OCI-LY7 (cell line): ENCODE measurements at regions not wholly inside any gene's neighbourhood (a gene's known extent, or its start where the extent isn't known, plus 50 kb on each side); places are given as distances from the start of the nearest gene placed in this dataset.

ENCODE experiments used
- BruUV-seq: library from RNA; stranded (reverse); fragments of 400-500 nt; replicated peaks from 2 replicates; lab custom pipeline; 2021; lab: Mats Ljungman, UMichigan
- CTCF ChIA-PET: fragments of 300-600 bp; sonication (Branson Sonifier 250); formaldehyde crosslinking; loops from one replicate; lab custom pipeline; 2022; ENCODE audit warnings: antibody characterized with exemption; ENCODE audit not compliant: unreplicated experiment; lab: Charles Lee
- POLR2A ChIA-PET: fragments of 300-600 bp; sonication (Branson Sonifier 250); formaldehyde crosslinking; loops from one replicate; lab custom pipeline; 2022; ENCODE audit warnings: antibody characterized with exemption; lab: Charles Lee
- DNase-seq: peaks from one replicate; pipeline ENCODE4 v3.0.0-alpha.2; 2015; ENCODE audit warnings: low spot score
- H2AFZ ChIP-seq: fragments of 200-600 bp; sonication (generic), shearing (Covaris generic); 2 replicates; pipeline ENCODE4 v1.6.1; 2014; ENCODE audit warnings: mild to moderate bottlenecking, antibody characterized with exemption, low read length, moderate library complexity
- H3K27ac ChIP-seq: fragments of 200-600 bp; sonication (generic); 2 replicates; pipeline ENCODE4 v1.5.1; 2014; ENCODE audit warnings: mixed run types, low read depth, mild to moderate bottlenecking, moderate library complexity, low read length, inconsistent platforms; ENCODE audit not compliant: poor library complexity, severe bottlenecking
- H3K36me3 ChIP-seq: fragments of 200-600 bp; sonication (generic); 2 replicates; pipeline ENCODE4 v1.6.1; 2014; ENCODE audit warnings: mild to moderate bottlenecking, antibody characterized with exemption, low read length, moderate library complexity, mixed read lengths; ENCODE audit not compliant: insufficient read depth
- H3K4me1 ChIP-seq: fragments of 200-600 bp; sonication (generic); 2 replicates; pipeline ENCODE4 v1.5.1; 2014; ENCODE audit warnings: mild to moderate bottlenecking, low read length; ENCODE audit not compliant: insufficient read depth, poor library complexity, severe bottlenecking
- H3K4me2 ChIP-seq: fragments of 200-600 bp; sonication (generic); 2 replicates; pipeline ENCODE4 v1.6.1; 2014; ENCODE audit warnings: mild to moderate bottlenecking, low read length
- H3K4me3 ChIP-seq: fragments of 200-600 bp; sonication (generic); 2 replicates; pipeline ENCODE4 v1.5.1; 2014; ENCODE audit warnings: mild to moderate bottlenecking, low read depth, low read length; ENCODE audit not compliant: poor library complexity, severe bottlenecking
- H3K79me2 ChIP-seq: fragments of 200-600 bp; sonication (generic); 2 replicates; pipeline ENCODE4 v1.6.1; 2016; ENCODE audit warnings: low read depth, mild to moderate bottlenecking, low read length, moderate library complexity, mixed read lengths; ENCODE audit not compliant: insufficient read depth
- H3K9me2 ChIP-seq: fragments of 200-600 bp; sonication (generic); 2 replicates; pipeline ENCODE4 v1.6.1; 2016; ENCODE audit warnings: mild to moderate bottlenecking, low read length, mixed read lengths; ENCODE audit not compliant: insufficient read depth
- H3K9me3 ChIP-seq: fragments of 200-600 bp; sonication (generic); 2 replicates; pipeline ENCODE4 v1.6.1; 2014; ENCODE audit warnings: mild to moderate bottlenecking, mixed run types, low read length, mixed read lengths
- H4K20me1 ChIP-seq: fragments of 200-600 bp; sonication (generic); 2 replicates; pipeline ENCODE4 v1.6.1; 2014; ENCODE audit warnings: mild to moderate bottlenecking, antibody characterized with exemption, low read length, moderate library complexity, mixed read lengths; ENCODE audit not compliant: insufficient read depth
- EZH2phosphoT487 ChIP-seq: fragments of 200-600 bp; sonication (generic); IDR thresholded peaks from 2 replicates; pipeline ENCODE4 v1.6.1; 2018; ENCODE audit warnings: low read depth, borderline replicate concordance, mild to moderate bottlenecking, mixed run types, antibody characterized with exemption, low read length, moderate library complexity, mixed read lengths
- intact Hi-C: fragments of 100-400 bp; cut with micrococcal nuclease; formaldehyde crosslinking; loops from one replicate; pipeline ENCODE4 v1.10.0; 2022; ENCODE audit not compliant: unreplicated experiment
- TF ChIP-seq, protein P1 (sequence below): fragments of 200-600 bp; sonication (generic); conservative IDR thresholded peaks from 2 replicates; pipeline ENCODE4 v1.5.1; 2014; ENCODE audit warnings: mild to moderate bottlenecking, antibody characterized with exemption, low read length, moderate library complexity, mixed read lengths

DNA sequence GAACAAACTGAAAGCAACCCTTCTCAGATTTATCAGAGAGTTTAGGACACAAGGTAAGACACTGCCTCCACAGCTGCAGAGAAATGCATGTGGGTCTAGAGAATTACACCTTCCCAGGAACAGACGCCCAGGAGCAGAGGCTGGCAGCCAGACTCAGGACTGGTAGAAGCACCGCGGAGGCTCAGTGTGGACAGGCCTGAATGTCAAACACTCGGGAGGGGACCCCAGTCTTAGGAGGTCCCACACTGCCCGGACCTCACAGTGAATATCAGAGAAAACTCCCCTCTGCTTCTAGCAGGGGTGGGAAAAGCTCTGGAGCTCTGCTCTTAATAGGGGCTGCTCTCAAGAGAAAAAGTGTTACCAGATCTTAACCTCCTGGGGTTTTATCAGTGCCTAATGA is 952.7 kb downstream of the BRD1 start:
- no TSS peak for BruUV-seq
- H3K36me3 ChIP-seq = no peaks in the 10 kb centered on the region
- intact Hi-C loops = no loop called here
- H3K4me2 ChIP-seq = no peak overlapping the region
- no peaks in the 10 kb centered on the region for H3K79me2 ChIP-seq
- no peaks in the 10 kb centered on the region for H3K9me2 ChIP-seq
- DNase-seq = no peak
- ChIA-PET POLR2A (no interaction called here), CTCF (no interaction called here)
- H4K20me1 ChIP-seq = no peaks in the 10 kb centered on the region
- TF ChIP-seq, protein P1, sequence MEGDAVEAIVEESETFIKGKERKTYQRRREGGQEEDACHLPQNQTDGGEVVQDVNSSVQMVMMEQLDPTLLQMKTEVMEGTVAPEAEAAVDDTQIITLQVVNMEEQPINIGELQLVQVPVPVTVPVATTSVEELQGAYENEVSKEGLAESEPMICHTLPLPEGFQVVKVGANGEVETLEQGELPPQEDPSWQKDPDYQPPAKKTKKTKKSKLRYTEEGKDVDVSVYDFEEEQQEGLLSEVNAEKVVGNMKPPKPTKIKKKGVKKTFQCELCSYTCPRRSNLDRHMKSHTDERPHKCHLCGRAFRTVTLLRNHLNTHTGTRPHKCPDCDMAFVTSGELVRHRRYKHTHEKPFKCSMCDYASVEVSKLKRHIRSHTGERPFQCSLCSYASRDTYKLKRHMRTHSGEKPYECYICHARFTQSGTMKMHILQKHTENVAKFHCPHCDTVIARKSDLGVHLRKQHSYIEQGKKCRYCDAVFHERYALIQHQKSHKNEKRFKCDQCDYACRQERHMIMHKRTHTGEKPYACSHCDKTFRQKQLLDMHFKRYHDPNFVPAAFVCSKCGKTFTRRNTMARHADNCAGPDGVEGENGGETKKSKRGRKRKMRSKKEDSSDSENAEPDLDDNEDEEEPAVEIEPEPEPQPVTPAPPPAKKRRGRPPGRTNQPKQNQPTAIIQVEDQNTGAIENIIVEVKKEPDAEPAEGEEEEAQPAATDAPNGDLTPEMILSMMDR = no peak
- TF ChIP-seq EZH2phosphoT487 = no peak
- no peak overlapping the region for H2AFZ ChIP-seq
- no peaks in the 10 kb centered on the region for H3K4me1 ChIP-seq
- H3K9me3 ChIP-seq = no peaks in the 10 kb centered on the region
- no peak overlapping the region for H3K4me3 ChIP-seq
- no peak overlapping the region for H3K27ac ChIP-seq

DNA sequence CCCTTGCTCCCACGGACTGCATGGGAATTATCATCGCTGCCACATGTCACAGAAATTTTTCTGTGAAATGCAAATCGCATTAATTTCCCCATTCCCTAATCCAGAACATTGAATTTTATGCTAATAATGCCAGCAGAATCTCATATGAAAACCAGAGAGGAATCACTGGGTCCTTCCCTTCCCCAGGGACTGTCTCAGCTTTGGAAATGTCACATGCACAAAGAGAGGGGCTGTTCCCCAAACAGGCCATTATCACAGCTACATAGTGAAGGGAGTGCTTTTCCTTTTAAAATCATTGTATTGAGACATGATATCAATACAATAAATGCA is 954.5 kb downstream of the BRD1 start:
- BruUV-seq = no TSS peak
- no peak overlapping the region for H3K4me3 ChIP-seq
- ChIA-PET POLR2A (no interaction called here), CTCF (no interaction called here)
- H3K79me2 ChIP-seq = no peaks in the 10 kb centered on the region
- intact Hi-C loops = no loop called here
- H3K4me2 ChIP-seq = no peak overlapping the region
- TF ChIP-seq, protein P1 = no peak
- TF ChIP-seq EZH2phosphoT487 = no peak
- no peaks in the 10 kb centered on the region for H3K36me3 ChIP-seq
- H3K27ac ChIP-seq = no peak overlapping the region
- H3K9me3 ChIP-seq = no peaks in the 10 kb centered on the region
- H2AFZ ChIP-seq = no peak overlapping the region
- no peaks in the 10 kb centered on the region for H4K20me1 ChIP-seq
- H3K4me1 ChIP-seq = no peaks in the 10 kb centered on the region
- H3K9me2 ChIP-seq = no peaks in the 10 kb centered on the region
- DNase-seq = no peak

DNA sequence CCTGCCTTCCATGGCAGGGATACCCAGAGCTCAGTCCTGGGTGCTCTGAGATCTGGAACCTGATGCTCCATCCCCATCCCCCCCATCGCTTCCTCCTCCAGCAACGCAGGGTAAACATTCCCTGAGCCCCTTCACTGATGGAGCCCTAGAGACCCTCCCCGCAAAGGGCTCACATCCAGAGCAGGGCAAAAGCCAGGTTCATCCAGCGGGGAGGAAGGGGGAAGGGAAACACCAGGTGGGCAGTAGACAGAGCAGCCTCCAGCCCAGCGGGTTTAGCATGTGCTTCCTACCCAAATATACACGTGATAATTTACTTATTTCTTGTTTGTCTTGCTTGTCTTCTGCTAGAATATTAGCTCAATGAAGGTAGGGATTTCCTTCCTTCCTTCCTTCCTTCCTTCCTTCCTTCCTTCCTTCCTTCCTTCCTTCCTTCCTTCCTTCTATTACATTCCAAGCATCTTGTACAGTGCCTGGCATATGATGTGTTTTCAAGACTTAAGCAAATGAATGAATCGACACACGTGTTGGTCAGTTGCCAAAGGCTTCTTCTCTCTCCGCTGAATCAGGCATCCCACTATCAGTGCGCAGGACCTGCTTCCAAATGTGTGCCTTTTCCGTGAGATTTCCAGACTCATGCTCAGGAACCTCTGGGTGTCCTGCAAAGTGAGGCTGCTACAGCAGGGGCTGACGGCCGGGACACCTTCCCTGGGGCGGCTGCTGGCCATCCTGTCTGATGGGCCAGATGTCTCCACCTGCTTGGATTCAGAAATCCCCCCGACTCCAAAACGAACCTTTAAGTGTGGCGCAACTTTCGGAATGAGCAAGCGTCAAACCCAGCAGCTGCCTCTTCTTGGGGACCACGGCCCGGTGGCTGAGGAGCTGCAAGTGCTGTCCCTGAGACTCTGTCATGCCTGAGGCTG is 955.1 kb downstream of the BRD1 start:
- Histone ChIP-seq H3K4me1 (no peaks in the 10 kb centered on the region), H3K9me2 (no peaks in the 10 kb centered on the region), H4K20me1 (no peaks in the 10 kb centered on the region), H2AFZ (no peak overlapping the region), H3K4me2 (no peak overlapping the region), H3K9me3 (no peaks in the 10 kb centered on the region), H3K4me3 (no peak overlapping the region), H3K79me2 (no peaks in the 10 kb centered on the region), H3K27ac (no peak overlapping the region), H3K36me3 (no peaks in the 10 kb centered on the region)
- no peak for DNase-seq
- BruUV-seq = no TSS peak
- intact Hi-C loops = no loop called here
- POLR2A ChIA-PET = no interaction called here
- CTCF ChIA-PET = no interaction called here
- TF ChIP-seq, protein P1 = no peak
- no peak for TF ChIP-seq EZH2phosphoT487
